Mucosa of stomach (tissue), 1 donor: ENCODE measurements at regions not wholly inside any gene's neighbourhood (a gene's known extent, or its start where the extent isn't known, plus 50 kb on each side); places are given as distances from the start of the nearest gene placed in this dataset.

Source experiments
- H3K27me3 ChIP-seq: one replicate; pipeline ENCODE4 v1.7.0; 2013; ENCODE audit warnings: mild to moderate bottlenecking, low read length; ENCODE audit not compliant: control insufficient read depth, insufficient read depth
- H3K36me3 ChIP-seq: one replicate; pipeline ENCODE4 v1.7.0; 2013; ENCODE audit warnings: low read length; ENCODE audit not compliant: control insufficient read depth, insufficient read depth
- H3K4me1 ChIP-seq: one replicate; pipeline ENCODE4 v1.7.0; 2013; ENCODE audit warnings: mild to moderate bottlenecking, low read length; ENCODE audit not compliant: control insufficient read depth, insufficient read depth
- H3K4me3 ChIP-seq: one replicate; pipeline ENCODE4 v1.7.0; 2013; ENCODE audit warnings: low read length
- H3K9ac ChIP-seq: one replicate; pipeline ENCODE4 v1.7.0; 2013; ENCODE audit warnings: mild to moderate bottlenecking, low read length, moderate library complexity
- H3K9me3 ChIP-seq: one replicate; pipeline ENCODE4 v1.7.0; 2013; ENCODE audit warnings: mild to moderate bottlenecking, low read length, moderate library complexity; ENCODE audit not compliant: control insufficient read depth
- donor health status: Pancreatic carcinoma.

DNA sequence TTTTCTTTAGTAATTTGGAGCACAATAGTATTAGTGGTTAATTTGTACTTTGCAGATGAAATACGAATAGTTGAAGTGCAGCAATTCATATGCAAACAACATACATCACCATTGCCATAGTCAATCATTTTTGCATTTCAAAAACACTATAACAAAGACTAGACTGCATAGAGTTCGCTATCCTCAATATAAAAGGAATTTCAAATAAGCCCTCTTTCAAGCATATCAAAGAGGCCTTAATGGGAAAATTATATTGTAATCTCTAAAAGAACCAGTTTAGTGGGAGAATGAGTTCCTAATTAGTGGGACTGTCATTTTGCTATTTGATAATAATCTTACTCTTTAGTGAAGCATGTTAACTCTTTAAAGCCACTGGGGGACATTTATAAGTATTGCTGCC lies 2302.3 kb upstream of the C9orf72 start:
- H3K4me3 ChIP-seq, result no peak overlapping the region
- no peaks in the 10 kb centered on the region for H3K9me3 ChIP-seq
- no peaks in the 10 kb centered on the region for H3K27me3 ChIP-seq
- H3K4me1 ChIP-seq, result no peaks in the 10 kb centered on the region
- no peaks in the 10 kb centered on the region for H3K36me3 ChIP-seq
- no peak overlapping the region for H3K9ac ChIP-seq

DNA sequence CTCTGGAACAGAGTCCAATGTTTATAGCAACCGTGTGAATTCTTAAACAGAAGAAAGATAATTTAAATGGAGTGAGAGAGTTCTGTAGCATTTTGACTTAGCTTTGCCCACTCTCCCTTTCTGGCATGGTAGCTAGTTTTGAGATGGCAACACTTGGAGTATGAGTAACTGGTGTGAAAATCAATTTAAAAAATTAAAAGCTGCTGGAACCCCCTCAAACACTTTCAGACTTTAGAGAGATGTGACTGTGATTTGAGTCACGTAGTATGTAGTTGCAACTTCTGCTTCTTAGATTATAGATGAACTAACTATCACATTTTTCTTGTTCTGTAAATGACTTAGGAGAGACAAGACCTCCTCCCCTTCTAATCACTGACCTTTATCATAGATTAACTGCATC lies 2309.5 kb upstream of the C9orf72 start:
- H3K4me3 ChIP-seq, result no peak overlapping the region
- no peaks in the 10 kb centered on the region for H3K27me3 ChIP-seq
- no peaks in the 10 kb centered on the region for H3K9me3 ChIP-seq
- H3K4me1 ChIP-seq, result no peaks in the 10 kb centered on the region
- no peaks in the 10 kb centered on the region for H3K36me3 ChIP-seq
- no peak overlapping the region for H3K9ac ChIP-seq

DNA sequence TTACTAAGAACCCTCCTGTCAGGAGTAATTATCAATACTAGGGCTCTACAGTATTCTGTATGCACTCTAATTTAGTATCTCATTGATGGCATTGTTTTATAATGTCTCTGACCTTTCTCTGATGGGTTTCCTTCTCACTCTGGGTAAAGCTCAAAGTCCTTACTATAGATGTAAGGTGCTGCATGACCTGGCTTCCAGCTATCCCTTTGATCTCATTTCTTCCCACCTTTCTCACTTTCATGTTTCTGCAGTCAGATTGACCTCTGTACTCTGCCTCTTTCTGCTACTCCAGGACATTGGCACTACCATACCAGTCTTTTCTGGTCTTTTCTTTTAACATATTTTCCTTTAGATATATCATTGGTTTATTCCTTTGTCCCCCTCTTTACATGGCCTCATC lies 2332.8 kb upstream of the C9orf72 start:
- H3K4me1 ChIP-seq, result no peaks in the 10 kb centered on the region
- no peaks in the 10 kb centered on the region for H3K36me3 ChIP-seq
- H3K4me3 ChIP-seq, result no peak overlapping the region
- no peaks in the 10 kb centered on the region for H3K9me3 ChIP-seq
- H3K27me3 ChIP-seq, result no peaks in the 10 kb centered on the region
- H3K9ac ChIP-seq, result no peak overlapping the region

GRCh38 chr9:29928072-29928471 lies 2354.8 kb upstream of the C9orf72 start:
- no peaks in the 10 kb centered on the region for H3K9me3 ChIP-seq
- H3K9ac ChIP-seq, result no peak overlapping the region
- H3K27me3 ChIP-seq, result no peaks in the 10 kb centered on the region
- H3K4me3 ChIP-seq, result no peak overlapping the region
- H3K36me3 ChIP-seq, result no peaks in the 10 kb centered on the region
- H3K4me1 ChIP-seq, result no peaks in the 10 kb centered on the region

GRCh38 chr9:29939559-29939958 lies 2366.3 kb upstream of the C9orf72 start:
- no peaks in the 10 kb centered on the region for H3K9me3 ChIP-seq
- H3K9ac ChIP-seq, result no peak overlapping the region
- no peaks in the 10 kb centered on the region for H3K36me3 ChIP-seq

DNA sequence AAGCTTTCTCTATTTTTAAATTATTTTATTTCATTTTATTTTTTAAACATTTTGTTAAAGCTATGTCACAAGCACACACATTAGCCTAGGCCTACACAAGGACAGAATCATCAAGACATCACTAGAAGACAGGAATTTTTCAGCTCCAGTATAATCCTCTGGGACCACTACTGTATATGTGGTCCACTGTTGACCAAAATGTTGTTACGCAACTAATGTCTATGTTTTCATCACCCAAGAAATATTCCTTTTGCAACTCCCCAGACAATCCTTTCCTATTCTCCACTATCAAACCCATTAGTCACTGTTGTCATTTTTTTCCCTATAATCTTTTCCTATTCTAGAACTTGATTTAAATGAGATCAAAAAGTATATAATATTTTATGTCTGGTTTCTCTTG lies 2371.7 kb upstream of the C9orf72 start:
- H3K4me3 ChIP-seq, result no peak overlapping the region
- no peaks in the 10 kb centered on the region for H3K9me3 ChIP-seq
- no peaks in the 10 kb centered on the region for H3K36me3 ChIP-seq
- no peaks in the 10 kb centered on the region for H3K4me1 ChIP-seq
- H3K27me3 ChIP-seq, result no peaks in the 10 kb centered on the region
- no peak overlapping the region for H3K9ac ChIP-seq

More at GRCh38 chr9:29939559-29939958, 2366.3 kb upstream of the C9orf72 start:
- Histone ChIP-seq H3K4me1 (no peaks in the 10 kb centered on the region), H3K27me3 (no peaks in the 10 kb centered on the region), H3K4me3 (no peak overlapping the region)

GRCh38 chr9:29958469-29958868 lies 2385.2 kb upstream of the C9orf72 start:
- Histone ChIP-seq H3K36me3 (no peaks in the 10 kb centered on the region), H3K27me3 (no peaks in the 10 kb centered on the region), H3K4me1 (no peaks in the 10 kb centered on the region), H3K9me3 (no peaks in the 10 kb centered on the region), H3K4me3 (no peak overlapping the region), H3K9ac (no peak overlapping the region)

- H3K4me1 ChIP-seq, result no peaks in the 10 kb centered on the region
- H3K36me3 ChIP-seq, result no peaks in the 10 kb centered on the region
- H3K9me3 ChIP-seq, result no peaks in the 10 kb centered on the region
- H3K27me3 ChIP-seq, result no peaks in the 10 kb centered on the region
- no peak overlapping the region for H3K9ac ChIP-seq
- no peak overlapping the region for H3K4me3 ChIP-seq
Measured at GRCh38 chr9:29965834-29966233, 2392.6 kb upstream of the C9orf72 start.

DNA sequence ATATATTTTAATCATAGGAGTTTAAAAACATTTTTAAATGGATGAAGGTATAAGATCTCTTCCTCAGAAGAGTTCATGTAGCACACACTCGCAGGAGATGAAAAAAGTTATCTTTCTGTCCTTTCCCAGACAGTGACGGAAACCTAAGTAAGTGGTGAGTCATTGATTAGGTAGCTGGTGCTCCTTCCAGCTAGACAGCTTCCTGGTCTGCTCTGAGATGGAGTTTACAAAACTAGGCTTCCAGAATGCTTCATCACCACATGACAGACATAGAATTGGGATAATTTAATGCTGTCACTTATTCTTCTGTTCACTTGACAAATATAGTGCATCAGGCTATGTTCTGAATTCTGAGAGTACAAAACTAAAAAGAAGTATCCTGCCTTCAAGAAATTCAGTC lies 2393.0 kb upstream of the C9orf72 start:
- H3K9ac ChIP-seq, result no peak overlapping the region
- H3K4me1 ChIP-seq, result no peaks in the 10 kb centered on the region
- no peak overlapping the region for H3K4me3 ChIP-seq
- no peaks in the 10 kb centered on the region for H3K27me3 ChIP-seq
- H3K9me3 ChIP-seq, result no peaks in the 10 kb centered on the region
- H3K36me3 ChIP-seq, result no peaks in the 10 kb centered on the region

DNA sequence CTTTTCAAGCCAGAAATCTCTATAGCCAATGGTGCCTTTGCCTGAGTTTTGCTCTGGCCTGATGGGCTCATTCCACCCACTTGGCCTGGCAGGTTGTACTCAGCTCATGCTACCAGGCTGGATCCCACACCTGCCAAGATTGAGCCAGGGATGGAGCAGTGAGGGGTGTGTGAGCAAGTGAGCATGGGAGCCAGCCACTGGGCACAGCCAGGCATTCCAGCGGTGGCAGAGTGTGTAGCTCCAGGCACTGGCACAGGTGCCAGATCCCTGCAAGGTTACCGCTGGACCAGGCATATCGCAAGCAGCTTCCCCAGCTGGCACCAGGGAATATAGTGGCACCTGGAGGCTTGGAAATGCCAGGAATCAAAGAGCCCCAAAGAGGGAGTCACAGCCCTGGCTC lies 2395.6 kb upstream of the C9orf72 start:
- Histone ChIP-seq H3K4me3 (no peak overlapping the region), H3K36me3 (no peaks in the 10 kb centered on the region), H3K4me1 (no peaks in the 10 kb centered on the region), H3K9me3 (no peaks in the 10 kb centered on the region), H3K27me3 (no peaks in the 10 kb centered on the region), H3K9ac (no peak overlapping the region)

DNA sequence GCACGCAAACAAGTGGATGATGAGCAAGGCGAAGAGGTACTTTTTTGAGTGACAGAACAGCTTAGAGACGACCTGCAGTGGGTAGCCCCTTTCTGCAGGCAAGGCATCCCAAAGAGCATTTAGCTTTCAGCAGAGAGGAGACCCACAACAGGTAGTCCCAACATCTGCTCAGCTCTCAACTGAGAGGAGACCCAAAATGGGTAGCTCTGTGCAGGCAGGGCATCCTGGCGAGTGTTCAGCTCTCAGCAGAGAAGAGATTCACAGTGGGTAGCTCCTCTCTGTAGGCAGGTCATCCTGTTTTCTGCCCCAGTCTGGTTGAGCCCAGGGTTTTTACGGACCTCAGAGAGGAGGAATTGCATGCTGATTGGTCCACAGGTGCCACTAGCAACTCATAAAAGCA lies 2396.1 kb upstream of the C9orf72 start:
- H3K27me3 ChIP-seq, result no peaks in the 10 kb centered on the region
- no peaks in the 10 kb centered on the region for H3K4me1 ChIP-seq
- H3K9me3 ChIP-seq, result no peaks in the 10 kb centered on the region
- no peaks in the 10 kb centered on the region for H3K36me3 ChIP-seq
- no peak overlapping the region for H3K4me3 ChIP-seq
- no peak overlapping the region for H3K9ac ChIP-seq

GRCh38 chr9:29969856-29970647 lies 2396.8 kb upstream of the C9orf72 start:
- Histone ChIP-seq H3K9me3 (no peaks in the 10 kb centered on the region), H3K4me1 (no peaks in the 10 kb centered on the region), H3K36me3 (no peaks in the 10 kb centered on the region), H3K4me3 (no peak overlapping the region), H3K9ac (no peak overlapping the region), H3K27me3 (no peaks in the 10 kb centered on the region)

DNA sequence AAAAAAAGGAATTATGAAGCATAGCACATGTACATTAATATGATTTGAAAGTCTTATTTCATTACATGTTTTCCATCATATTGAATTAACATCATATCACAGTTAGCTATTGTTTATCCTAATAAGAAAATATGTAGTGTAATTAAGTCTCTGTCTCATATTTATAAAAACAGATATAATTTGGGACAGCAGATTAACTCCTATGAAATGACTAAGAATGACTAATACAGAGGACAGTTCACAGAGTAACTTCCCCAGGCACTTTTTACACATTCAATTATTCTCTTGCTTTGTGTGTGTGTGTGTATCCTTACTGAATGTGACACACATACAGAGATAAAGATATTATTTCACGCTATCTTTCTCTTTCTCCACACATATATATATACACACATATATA lies 2400.9 kb upstream of the C9orf72 start:
- H3K9me3 ChIP-seq, result no peaks in the 10 kb centered on the region
- no peaks in the 10 kb centered on the region for H3K27me3 ChIP-seq
- no peaks in the 10 kb centered on the region for H3K36me3 ChIP-seq
- H3K4me1 ChIP-seq, result no peaks in the 10 kb centered on the region
- no peak overlapping the region for H3K4me3 ChIP-seq
- no peak overlapping the region for H3K9ac ChIP-seq
